Muscle of back (tissue), 3 donors: ENCODE measurements at regions not wholly inside any gene's neighbourhood (a gene's known extent, or its start where the extent isn't known, plus 50 kb on each side); places are given as distances from the start of the nearest gene placed in this dataset.
"Not testable (repeated sequence)": the region's sequence is repeated elsewhere in the genome, so short reads cannot be mapped to it uniquely, and the experiment has no call there.

Experiments
- DNase-seq, 3 donors: peaks; one replicate each; pipeline versions ENCODE4 v3.0.0 to v3.0.0-alpha.2; 2013

DNA sequence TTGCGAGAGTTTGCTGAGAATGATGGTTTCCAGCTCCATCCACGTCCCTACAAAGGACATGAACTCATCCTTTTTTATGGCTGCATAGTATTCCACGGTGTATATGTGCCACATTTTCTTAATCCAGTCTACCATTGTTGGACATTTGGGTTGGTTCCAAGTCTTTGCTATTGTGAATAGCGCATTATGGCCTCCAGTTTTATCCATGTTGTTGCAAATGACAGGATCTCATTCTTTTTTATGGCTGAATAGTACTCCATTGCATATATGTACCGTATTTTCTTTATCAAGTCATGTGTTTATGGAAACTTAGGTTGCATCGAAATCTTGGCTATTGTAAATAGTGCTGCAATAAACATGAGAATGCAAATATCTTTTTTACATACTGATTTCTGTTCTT, 266.1 kb upstream of the STXBP6 start:
- DNase-seq: not testable (repeated sequence)

DNA sequence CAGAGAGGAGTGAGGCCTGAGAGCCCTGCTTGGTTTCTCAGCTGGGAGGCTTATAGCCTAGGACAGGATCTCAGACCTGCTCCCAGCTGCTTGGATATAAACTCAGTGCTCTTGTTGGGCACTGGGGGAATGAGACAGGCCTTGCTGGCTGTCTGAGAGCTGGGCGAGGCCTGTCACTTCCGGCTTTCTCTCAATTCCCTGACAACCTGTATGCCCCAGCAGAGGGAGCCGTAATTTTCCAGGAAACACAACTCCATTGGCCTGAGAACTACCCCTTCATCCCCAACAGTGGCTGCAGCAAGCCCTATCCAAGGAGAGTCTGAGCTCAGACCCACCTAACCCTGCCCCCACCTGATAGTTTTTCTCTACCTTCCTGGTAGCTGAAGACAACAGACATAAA, 258.3 kb upstream of the STXBP6 start:
- DNase-seq: no peak

DNA sequence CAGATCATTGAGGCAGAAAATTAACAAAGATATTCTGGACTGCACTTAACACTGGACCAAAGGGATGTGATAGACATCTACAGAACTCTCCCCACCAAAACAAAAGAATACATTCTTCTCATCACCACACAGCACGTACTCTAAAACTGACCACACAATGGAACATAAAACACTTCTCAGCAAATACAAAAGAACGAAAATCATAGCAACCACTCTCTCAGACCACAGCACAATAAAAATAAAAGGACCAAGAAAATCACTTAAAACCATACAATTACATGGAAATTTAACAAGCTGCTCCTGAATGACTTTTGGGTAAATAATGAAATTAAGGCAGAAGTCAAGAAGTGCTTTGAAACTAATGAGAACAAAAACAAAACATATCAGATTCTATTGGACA, 254.0 kb upstream of the STXBP6 start:
- no peak for DNase-seq

DNA sequence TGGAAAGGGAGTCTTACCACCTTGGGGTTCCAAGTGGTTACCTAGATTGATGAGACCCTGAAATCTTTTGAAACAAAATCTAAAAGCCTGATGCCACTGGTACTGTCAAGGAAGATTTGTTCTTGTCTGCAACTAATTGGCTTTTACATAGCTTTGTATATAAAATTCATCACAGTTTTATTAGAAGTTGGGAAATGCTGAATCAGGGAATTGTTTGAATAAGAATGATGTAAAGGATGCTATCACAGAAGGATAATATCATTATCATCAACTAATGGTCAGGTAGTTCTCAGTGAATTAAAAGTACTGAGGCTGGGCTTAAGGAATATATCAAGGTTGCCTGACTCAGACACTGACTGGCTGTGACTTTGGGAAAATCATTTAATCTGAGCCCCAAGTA, 248.3 kb upstream of the STXBP6 start:
- DNase-seq: no peak

DNA sequence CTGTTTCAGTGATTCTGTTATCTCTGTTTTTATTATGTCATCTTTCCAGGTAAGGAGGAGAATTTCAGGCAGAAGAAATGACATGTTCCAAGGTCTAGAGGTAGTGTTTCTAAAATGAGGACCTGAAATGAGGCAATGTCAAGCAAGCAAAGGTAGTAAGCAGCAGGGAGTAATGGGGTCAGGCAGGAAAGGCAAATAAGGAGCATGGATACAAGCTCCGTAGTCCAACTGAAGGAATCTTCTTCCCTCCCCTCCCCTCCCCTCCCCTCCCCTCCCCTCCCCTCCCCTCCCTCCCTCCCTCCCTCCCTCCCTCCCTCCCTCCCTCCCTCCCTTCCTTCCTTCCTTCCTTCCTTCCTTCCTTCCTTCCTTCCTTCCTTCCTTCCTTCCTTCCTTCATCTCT, 240.2 kb upstream of the STXBP6 start:
- DNase-seq: not testable (repeated sequence)

DNA sequence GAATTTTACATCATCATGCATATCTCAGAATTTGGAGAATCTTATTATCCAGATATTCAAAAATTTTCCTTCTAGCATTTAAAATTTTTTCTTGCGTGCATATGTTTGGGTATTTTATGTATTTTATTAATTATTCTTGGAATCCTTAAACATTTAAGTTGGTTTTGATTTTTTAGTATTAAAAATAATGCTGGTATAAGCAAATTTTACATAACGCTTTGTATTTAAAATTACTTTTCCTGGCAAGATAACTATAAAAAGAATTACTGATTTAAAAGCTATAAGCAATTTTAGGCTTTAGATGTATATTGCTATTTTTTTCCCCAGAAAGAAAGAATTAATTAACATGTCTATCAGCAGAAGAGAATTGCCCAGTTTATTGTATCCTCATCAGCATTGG, 224.6 kb upstream of the STXBP6 start:
- no peak for DNase-seq

DNA sequence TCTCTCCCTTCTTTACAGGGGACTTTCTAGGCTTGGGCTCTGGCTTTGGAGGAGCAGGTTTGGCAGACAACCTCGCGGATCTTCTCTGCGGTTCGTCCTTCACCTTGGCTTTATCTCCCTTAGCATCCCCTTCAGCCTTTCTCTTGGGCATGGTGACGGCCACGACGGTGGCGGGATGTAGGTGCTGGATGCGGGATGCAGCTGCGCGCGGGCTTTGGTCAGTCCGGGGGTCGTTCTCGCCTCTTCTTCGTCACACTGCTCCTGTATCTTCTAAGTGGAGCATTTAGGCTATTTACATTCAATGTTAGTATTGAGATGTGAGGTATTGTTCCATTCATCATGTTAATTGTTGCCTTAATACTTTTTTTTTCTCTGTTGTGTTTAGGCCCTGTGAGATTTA, 217.2 kb upstream of the STXBP6 start:
- no peak for DNase-seq

DNA sequence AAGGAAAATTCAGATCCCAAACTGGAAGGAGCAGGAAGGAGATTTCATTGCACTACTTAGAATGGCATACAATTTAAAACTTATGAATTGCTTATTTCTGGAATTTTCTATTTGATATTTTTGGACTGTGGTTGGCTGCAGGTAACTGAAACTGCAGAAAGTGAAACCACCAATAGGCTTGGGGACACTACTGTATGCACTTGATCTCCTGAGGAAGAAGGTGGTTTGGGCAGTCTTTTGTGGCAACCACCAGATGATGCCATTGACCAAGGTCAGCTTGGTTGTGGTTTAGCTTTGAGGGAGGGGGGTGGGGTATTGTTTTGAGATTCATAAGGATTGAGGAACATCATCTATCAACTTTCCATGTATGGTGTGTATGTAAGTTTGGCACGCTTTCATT, 209.5 kb upstream of the STXBP6 start:
- DNase-seq: no peak

DNA sequence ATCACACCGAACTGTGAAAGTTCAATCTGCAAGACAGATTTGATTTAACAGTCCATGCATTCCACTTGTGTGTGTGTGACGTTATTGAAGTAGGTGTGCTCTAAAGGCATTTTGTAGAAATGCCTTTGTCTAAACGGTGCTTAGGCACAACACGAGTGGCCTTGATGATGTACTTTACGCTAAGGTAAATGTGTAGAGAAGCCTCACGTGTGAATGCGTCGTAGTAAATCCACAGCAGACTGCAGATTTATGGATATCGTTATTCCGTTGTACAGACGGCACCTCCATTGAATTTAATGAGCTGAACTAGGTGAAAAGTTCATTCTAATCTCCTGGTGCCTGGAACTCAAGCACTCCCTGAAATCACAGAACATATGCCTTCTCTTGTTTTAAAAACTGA, 202.8 kb upstream of the STXBP6 start:
- no peak for DNase-seq

DNA sequence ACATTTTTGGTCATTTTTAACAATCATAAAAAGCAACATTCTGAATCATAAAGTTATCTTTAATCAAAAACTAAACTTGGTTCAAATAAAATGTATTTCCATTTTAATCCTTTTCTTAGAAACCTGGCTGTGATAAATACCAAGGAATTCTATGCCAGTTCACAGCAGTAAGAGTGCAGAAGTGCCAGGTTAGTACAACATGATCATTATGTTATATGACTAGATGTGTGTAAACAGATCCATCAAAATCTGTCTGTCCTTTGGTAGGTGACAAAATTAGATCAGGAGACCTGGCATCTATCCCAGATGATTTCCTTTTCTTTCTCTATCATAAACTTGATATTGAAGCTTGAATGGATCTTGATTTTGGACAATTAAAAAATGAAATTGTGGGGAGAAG, 200.6 kb upstream of the STXBP6 start:
- no peak for DNase-seq

DNA sequence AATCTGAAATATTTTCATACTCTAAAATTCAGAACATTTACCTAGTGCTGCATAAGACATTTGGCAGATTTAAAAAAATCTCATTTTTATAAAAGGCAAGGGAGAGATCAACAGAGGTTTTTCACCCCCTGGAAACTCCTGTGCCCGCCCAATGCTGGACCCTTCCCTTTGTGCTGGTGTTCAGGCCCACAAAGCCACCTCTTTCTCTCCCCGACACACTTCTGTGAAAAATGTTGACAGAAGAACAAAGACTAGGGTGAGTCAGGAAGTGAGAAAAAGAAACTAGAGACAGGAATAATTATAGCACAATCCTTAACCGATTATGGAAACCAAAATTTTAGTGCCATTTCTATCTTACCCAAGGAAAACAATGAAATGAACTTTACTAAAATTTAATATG, 197.7 kb upstream of the STXBP6 start:
- no peak for DNase-seq

DNA sequence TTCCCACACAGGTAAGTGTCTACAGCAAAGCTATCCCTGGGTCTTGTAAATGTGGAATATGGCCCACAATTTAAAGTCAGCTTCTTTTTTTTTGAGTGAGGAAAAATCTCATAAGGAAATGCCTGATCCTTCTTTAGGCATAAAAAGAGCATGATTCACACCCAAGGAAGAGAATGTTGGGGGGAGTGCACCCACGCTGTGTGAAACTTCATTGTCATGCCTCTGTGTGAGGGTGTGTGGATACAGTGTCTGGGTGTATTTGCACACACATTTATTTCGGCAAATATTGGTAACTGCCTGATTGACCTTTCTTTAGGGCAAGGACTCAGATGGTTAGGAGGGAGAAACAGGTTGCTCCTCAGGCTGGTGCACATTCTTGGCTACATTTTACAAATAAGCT, 196.8 kb upstream of the STXBP6 start:
- no peak for DNase-seq

DNA sequence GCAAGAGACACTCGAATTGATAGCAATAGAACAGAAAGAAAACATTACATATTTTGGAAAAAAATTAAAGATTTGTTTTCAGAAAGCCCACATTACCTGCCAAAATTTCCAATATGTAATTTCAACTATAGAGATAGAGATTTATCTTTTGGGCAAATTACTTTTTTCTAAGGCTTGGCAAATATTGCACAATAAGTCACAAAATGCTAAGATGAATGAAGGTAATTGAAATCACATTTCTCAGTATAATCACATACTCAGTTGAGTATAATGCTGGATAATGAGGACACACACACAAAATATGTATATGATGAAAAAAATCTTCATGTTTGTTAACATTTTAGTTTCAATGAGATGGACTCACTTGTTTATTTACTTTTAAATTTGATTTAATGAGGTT, 189.2 kb upstream of the STXBP6 start:
- DNase-seq: no peak

DNA sequence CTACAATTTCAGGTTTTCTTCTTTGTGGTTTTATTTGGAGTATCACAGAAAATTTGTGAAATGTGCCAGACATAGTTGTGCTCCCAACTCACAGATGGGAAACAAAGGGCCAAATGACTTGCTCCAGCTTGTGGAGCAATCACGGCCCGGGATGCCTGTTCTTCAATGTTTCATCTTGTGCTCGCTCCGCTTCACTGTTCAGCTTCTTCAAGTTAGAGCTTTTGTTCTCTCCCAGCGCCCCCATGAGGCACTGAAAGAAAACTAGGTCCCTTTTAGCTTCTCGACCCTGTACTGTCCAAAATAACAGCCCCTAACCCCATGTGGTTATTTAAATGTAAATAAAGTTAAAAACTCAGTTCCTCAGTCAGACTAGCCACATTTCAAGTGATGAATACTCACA, 187.9 kb upstream of the STXBP6 start:
- peak in 2 of 3 donors; percentile 4 to 18 for DNase-seq

DNA sequence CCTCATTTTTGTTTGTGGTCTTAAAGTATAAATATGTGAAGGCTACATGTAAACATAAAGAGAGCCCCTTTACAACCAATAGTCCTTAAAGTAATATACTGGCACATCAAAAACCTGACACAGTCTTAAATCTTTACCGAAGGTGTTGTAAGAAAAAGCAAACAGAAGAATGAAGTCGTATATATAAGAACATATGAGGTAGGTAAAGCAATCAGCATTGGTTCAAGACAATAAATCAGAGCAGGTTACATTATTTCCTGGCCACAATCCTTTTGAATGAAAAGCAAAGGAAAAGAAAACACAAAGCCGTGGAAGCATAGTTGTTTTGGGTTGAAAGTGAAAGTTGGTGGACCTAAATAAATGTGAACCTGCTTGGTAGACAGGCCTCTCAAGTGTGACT, 183.7 kb upstream of the STXBP6 start:
- no peak for DNase-seq

DNA sequence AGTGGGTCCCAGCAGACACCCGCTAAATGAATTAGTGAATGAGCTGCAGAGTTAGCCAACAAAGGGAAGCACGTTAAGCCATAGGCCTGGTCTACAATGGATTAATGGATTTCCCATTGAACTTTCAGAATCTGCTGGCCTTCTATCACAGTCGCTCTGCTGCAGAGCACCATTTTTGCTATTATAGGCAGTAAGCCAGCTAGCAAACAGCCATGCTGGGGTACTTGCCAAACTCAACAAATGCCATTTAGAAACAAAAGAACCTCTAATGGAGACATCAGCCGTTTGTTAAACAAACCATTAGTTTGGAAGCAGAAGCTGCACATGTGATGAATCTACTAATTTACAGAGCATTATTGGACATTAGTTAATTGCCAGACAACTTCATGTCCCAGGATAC, 181.1 kb upstream of the STXBP6 start:
- no peak for DNase-seq

DNA sequence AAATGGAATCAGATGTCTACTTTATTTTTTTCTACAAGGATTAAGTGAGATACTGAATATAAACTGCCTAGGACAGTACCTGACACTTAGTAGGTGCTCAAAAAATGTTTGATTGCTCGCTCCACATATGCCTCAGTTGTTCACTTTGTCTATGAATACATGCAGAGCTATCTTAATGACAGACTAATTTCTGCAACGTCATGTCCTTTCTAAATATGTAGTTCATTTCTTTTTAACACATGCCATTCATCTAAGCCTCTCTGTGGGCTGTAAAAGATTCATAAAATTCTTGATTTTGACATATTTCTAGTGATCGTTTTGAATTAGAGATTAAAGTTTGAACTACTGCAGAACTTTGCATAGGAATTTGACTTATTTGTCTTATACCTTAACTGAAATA, 176.3 kb upstream of the STXBP6 start:
- DNase-seq: no peak

DNA sequence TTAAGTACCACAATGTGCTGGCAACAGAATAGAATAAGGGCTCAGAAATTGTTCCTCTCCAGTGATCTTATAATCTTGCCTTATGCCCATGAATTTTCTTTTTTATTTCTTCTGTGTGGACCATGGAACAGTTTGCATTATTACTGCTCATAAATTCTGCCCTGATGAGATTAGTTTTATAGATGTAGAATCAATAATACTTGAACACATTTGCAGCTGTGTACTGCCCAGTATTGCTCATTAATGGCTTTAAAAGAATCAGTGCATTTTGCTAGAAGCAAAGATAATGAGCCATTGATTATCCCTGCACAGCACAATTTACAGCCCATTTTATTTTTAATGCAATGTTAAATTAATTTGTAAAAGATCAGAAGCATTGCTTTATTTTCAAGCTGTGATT, 172.3 kb upstream of the STXBP6 start:
- DNase-seq: no peak

DNA sequence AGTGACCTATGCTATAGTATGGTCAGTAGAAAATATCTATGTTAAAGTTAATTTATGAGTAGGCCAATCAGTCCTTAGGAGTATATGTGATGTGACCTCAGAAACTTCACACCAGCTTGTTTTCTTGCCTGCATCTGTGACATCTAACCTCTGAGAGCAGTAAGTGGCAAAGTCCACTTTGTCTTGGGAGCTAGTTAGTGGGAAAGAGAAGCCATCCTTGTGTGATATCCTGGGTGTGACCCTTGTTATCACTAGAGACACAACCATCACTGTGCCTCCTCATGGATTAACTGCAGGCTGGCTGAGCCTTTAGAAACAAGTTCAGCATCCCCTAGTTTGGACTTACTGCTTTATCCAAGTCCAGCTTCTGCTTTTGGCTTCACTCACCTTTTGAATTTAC, 170.6 kb upstream of the STXBP6 start:
- no peak for DNase-seq

DNA sequence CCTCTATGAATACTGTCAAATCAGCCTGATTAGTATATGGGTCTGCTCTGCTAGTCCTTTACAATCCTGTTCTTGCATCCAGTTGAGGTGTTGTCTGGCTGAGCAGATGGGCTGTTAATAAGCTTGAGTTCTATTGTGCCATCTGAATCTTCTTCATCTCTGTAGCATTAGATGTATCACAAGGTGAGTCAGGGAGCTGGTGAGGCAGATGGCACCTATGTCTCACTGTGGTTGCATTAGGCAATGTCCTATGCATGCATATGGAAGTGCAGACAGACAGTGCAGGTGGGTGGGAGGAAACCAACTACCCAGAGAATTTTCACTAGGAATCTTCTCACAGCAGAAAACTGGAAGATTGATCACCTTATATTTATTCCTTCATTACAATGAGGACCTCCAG, 165.7 kb upstream of the STXBP6 start:
- no peak for DNase-seq

DNA sequence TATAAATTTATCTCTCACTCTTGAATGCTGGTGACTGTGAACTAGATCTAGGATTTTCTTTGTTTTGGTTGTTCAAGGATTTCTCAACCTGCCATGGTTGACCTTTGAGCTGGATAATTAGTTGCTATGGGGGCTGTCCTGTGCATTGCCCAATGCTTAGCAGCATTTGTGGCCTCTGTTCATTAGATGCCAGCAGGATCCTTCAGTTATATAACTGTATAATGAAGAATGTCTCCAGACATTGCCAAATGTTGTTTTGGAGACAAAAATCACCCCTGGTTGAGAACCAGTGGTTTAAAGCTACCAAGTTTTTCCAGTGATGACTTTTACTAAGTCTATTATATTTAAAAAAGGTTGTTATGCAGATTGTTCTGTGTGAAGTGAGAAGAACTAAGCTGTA, 147.9 kb upstream of the STXBP6 start:
- no peak for DNase-seq

DNA sequence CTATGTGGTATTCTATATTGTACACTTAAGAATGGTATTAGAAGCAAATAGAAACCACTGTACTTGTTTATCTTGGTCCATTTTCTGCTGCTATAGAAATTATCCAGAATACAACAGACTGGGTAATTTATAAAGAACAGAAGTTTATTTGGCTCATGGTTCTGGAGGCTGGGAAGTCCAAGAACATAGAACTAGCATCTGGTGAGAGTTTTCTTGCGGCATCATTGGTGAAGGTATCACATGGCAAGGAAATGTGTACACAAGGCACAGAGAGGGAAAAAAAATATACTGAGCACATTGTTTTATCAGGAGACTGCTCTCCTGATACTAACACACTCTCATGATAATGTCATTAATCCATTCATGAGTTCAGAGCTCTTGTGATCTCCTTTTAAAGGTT, 130.3 kb upstream of the STXBP6 start:
- no peak for DNase-seq

DNA sequence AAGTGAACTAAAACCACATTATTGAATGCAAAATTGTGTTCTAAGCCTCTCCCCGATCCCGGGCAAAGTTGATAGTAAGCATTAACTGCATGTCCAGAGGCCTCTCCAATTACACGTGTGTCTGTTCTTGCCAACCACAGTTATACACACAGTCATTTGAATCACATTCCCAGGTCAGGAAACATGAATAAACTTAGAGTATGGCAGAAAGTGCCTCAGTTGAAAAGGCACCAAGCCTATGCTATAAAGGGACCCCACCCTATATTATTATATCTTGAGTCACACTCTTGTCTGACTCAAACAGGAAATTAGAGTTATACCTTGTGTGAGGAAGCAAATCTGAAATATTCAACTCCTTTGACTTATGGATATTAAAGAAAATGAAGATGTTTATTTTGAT, 128.3 kb upstream of the STXBP6 start:
- no peak for DNase-seq

DNA sequence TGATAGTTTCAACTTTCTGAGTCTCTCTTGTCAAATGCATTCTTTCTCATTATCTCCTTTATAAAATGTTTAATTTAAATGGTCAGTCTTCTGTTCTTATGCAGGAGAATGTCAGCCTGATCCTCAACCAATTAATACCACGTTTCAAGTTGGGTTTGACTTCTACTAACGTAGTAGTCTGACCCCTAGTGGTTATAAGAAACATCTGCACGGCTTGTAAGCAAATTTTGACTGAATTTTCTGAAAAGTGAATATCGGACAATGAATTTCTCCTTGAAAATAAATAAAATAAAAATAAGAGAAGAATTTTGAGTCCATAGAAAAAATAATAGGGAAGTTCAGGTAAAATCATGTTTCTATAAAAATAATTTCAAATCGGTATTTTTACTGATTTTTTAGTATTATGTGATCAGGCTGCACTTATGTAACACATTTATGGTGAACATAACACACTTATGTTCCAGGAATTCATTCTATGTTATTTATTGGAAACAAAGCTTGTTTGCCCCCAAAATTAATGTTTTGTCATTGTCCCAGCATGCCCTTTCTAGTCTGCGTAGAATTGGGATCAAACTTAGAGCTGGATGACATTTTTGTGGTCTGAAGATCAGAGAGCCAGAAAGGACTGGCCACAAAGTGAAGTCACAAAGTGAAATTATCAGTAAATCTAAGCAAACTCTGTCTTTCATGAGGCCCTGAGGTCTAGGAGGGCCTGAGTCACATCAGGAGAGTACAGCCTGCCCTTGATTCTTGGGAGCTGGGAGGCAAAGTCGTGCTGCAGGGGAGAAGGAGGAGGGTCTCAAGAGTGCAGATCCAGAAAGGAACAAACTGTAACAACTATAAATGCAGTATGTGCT, 101.2 kb upstream of the STXBP6 start:
- DNase-seq: peak; percentile 23 to 41 (median 25)
